NB4 (cell line): ENCODE measurements at regions not wholly inside any gene's neighbourhood (a gene's known extent, or its start where the extent isn't known, plus 50 kb on each side); places are given as distances from the start of the nearest gene placed in this dataset.

Source experiments
- DNase-seq: peaks from one replicate; pipeline ENCODE4 v3.0.0; 2010; ENCODE audit warnings: low read depth
- H3K4me3 ChIP-seq: one replicate; pipeline ENCODE4 v1.5.1; 2011; ENCODE audit warnings: mild to moderate bottlenecking, low read depth, low read length, moderate library complexity
- CTCF ChIP-seq: IDR thresholded peaks from one replicate; pipeline ENCODE4 v1.5.1; 2012; ENCODE audit warnings: low read depth, low read length
- MAX ChIP-seq: IDR thresholded peaks from 2 replicates; pipeline ENCODE4 v1.6.1; 2011; ENCODE audit warnings: low read depth, low read length
- MYC ChIP-seq: IDR thresholded peaks from 2 replicates; pipeline ENCODE4 v1.6.1; 2011; ENCODE audit warnings: low read depth, low read length
- POLR2A ChIP-seq: IDR thresholded peaks from 2 replicates; pipeline ENCODE4 v1.6.1; 2011; ENCODE audit warnings: mild to moderate bottlenecking; ENCODE audit not compliant: insufficient read length; ENCODE audit errors: extremely low read depth

GRCh38 chr5:98521821-98522220, 251.6 kb upstream of the RGMB start:
- H3K4me3 ChIP-seq, result no peak overlapping the region
- TF ChIP-seq MAX, result no peak
- no peak for TF ChIP-seq MYC
- no peak for TF ChIP-seq CTCF
- TF ChIP-seq POLR2A, result no peak
- no peak for DNase-seq

- TF ChIP-seq POLR2A (no peak), MAX (no peak), MYC (no peak)
- H3K4me3 ChIP-seq, result no peak overlapping the region
- DNase-seq, result no peak
Observed at GRCh38 chr5:98524773-98525172, 248.7 kb upstream of the RGMB start.

- H3K4me3 ChIP-seq, result no peak overlapping the region
- no peak for DNase-seq
- TF ChIP-seq MYC (no peak), POLR2A (no peak), MAX (no peak), CTCF (no peak)
Observed at GRCh38 chr5:98527846-98528245, 245.6 kb upstream of the RGMB start.

GRCh38 chr5:98529321-98529720, 244.1 kb upstream of the RGMB start:
- no peak for DNase-seq
- no peak for TF ChIP-seq CTCF
- H3K4me3 ChIP-seq, result no peak overlapping the region

GRCh38 chr5:98530224-98530623, 243.2 kb upstream of the RGMB start:
- no peak for DNase-seq
- TF ChIP-seq MYC (no peak), CTCF (no peak), POLR2A (no peak), MAX (no peak)
- no peak overlapping the region for H3K4me3 ChIP-seq

- H3K4me3 ChIP-seq, result no peak overlapping the region
- no peak for DNase-seq
- TF ChIP-seq CTCF (no peak), POLR2A (no peak), MYC (no peak), MAX (no peak)
Observed at GRCh38 chr5:98535901-98536300, 237.6 kb upstream of the RGMB start.

GRCh38 chr5:98540056-98540455, 233.4 kb upstream of the RGMB start:
- no peak for DNase-seq
- no peak overlapping the region for H3K4me3 ChIP-seq
- no peak for TF ChIP-seq POLR2A
- TF ChIP-seq MAX, result no peak
- TF ChIP-seq MYC, result no peak
- no peak for TF ChIP-seq CTCF
